HL-60 (cell line): ENCODE measurements at regions not wholly inside any gene's neighbourhood (a gene's known extent, or its start where the extent isn't known, plus 50 kb on each side); places are given as distances from the start of the nearest gene placed in this dataset.

Source experiments
- DNase-seq, 2 experiments: peaks; one replicate each; pipeline ENCODE4 v3.0.0-alpha.2; 2010 to 2020; ENCODE audit warnings: low read depth in 1 of 2, low spot score in 1 of 2
- H3K27ac ChIP-seq: fragments of 250-450 bp; sonication (Bioruptor Pico); replicated peaks from 2 replicates; pipeline ENCODE4 v1.5.1; 2020; ENCODE audit warnings: mild to moderate bottlenecking, moderate library complexity
- H3K27me3 ChIP-seq: fragments of 250-450 bp; sonication (Bioruptor Pico); 2 replicates; pipeline ENCODE4 v1.5.1; 2021; ENCODE audit warnings: mild to moderate bottlenecking, moderate library complexity; ENCODE audit not compliant: insufficient read depth, poor library complexity, severe bottlenecking
- H3K4me3 ChIP-seq: replicated peaks from 2 replicates; pipeline ENCODE4 v1.5.1; 2011; ENCODE audit warnings: mild to moderate bottlenecking, control low read depth, low read length; ENCODE audit not compliant: insufficient read depth
- GABPA ChIP-seq: IDR thresholded peaks from 2 replicates; pipeline ENCODE4 v1.6.1; 2012; ENCODE audit warnings: low read depth
- POLR2AphosphoS5 ChIP-seq: IDR thresholded peaks from 2 replicates; pipeline ENCODE4 v1.6.1; 2012; ENCODE audit warnings: low read depth
- SPI1 ChIP-seq: IDR thresholded peaks from 2 replicates; pipeline ENCODE4 v1.6.1; 2012; ENCODE audit warnings: low read depth, mild to moderate bottlenecking, borderline replicate concordance
- TF ChIP-seq, protein P1 (sequence below): IDR thresholded peaks from 2 replicates; pipeline ENCODE4 v1.6.1; 2012; ENCODE audit warnings: low read depth; ENCODE audit not compliant: insufficient replicate concordance
- TF ChIP-seq, protein P2 (sequence below): IDR thresholded peaks from one replicate; pipeline ENCODE4 v1.5.1; 2011; ENCODE audit warnings: low read length, control low read depth, inconsistent platforms; ENCODE audit not compliant: insufficient read depth

DNA sequence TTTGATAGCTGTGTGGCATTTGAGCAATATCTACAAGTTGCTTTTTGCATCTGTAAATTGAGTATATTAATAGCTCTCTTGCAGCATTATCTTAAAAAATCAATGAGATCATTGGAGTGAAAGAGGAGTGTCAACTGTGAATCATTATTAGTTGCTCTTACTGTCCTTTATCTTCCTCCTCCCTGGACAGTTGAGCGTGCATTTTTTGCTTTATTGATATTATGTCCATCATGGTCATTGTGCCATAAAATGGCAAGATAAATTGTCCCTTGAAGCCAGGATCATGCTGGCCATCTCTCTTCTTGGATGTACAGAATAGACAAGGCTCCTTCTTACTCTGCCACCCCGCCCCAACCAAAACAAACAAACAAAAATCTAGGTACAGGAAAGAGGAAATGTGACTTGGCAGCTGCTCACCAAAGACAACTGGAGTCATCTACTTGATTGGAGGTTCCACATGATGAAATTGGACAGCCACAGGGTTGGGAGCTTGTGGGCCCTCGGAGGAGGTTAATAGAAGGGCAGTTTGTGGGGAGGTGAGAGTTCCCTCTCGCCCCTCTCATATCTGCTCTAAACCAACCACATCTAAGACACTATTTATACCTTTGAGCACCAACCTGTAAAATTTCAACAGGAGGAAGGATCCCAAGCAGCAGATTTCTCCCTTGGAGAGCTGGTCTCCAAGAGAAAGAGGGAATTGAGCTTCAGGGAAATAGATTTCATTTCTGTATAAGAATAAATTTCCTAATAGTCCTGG, 252.7 kb downstream of the SKIDA1 start:
- Histone ChIP-seq H3K27ac (no peak overlapping the region), H3K27me3 (no peaks in the 10 kb centered on the region), H3K4me3 (no peak overlapping the region)
- DNase-seq: peak in 1 of 2 experiments; percentile 5
- TF ChIP-seq GABPA: no peak
- TF ChIP-seq, protein P1, sequence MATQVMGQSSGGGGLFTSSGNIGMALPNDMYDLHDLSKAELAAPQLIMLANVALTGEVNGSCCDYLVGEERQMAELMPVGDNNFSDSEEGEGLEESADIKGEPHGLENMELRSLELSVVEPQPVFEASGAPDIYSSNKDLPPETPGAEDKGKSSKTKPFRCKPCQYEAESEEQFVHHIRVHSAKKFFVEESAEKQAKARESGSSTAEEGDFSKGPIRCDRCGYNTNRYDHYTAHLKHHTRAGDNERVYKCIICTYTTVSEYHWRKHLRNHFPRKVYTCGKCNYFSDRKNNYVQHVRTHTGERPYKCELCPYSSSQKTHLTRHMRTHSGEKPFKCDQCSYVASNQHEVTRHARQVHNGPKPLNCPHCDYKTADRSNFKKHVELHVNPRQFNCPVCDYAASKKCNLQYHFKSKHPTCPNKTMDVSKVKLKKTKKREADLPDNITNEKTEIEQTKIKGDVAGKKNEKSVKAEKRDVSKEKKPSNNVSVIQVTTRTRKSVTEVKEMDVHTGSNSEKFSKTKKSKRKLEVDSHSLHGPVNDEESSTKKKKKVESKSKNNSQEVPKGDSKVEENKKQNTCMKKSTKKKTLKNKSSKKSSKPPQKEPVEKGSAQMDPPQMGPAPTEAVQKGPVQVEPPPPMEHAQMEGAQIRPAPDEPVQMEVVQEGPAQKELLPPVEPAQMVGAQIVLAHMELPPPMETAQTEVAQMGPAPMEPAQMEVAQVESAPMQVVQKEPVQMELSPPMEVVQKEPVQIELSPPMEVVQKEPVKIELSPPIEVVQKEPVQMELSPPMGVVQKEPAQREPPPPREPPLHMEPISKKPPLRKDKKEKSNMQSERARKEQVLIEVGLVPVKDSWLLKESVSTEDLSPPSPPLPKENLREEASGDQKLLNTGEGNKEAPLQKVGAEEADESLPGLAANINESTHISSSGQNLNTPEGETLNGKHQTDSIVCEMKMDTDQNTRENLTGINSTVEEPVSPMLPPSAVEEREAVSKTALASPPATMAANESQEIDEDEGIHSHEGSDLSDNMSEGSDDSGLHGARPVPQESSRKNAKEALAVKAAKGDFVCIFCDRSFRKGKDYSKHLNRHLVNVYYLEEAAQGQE: no peak
- TF ChIP-seq, protein P2, sequence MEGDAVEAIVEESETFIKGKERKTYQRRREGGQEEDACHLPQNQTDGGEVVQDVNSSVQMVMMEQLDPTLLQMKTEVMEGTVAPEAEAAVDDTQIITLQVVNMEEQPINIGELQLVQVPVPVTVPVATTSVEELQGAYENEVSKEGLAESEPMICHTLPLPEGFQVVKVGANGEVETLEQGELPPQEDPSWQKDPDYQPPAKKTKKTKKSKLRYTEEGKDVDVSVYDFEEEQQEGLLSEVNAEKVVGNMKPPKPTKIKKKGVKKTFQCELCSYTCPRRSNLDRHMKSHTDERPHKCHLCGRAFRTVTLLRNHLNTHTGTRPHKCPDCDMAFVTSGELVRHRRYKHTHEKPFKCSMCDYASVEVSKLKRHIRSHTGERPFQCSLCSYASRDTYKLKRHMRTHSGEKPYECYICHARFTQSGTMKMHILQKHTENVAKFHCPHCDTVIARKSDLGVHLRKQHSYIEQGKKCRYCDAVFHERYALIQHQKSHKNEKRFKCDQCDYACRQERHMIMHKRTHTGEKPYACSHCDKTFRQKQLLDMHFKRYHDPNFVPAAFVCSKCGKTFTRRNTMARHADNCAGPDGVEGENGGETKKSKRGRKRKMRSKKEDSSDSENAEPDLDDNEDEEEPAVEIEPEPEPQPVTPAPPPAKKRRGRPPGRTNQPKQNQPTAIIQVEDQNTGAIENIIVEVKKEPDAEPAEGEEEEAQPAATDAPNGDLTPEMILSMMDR: no peak
- TF ChIP-seq POLR2AphosphoS5: no peak
- no peak for TF ChIP-seq SPI1

DNA sequence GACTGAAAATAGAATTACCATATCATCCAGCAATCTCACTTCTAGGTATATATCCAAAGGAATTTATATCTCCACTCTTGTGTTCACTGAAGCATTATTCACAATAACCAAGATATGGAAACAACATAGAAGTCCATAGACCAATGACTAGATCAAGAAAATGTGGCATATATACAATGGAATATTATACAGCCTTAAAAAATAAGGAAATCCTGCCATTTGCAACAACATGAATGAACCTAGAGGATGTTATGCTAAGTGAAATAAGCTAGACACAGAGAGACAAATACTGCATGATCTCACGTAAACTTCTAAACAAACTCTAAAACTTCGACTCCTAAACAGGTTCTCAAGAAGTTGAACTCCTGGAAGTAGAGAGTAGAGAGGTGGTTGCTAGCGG, 254.5 kb downstream of the SKIDA1 start:
- Histone ChIP-seq H3K27me3 (no peaks in the 10 kb centered on the region), H3K27ac (no peak overlapping the region), H3K4me3 (no peak overlapping the region)
- no peak for TF ChIP-seq GABPA
- TF ChIP-seq, protein P2: no peak
- TF ChIP-seq, protein P1: no peak
- TF ChIP-seq SPI1: no peak
- TF ChIP-seq POLR2AphosphoS5: no peak
- DNase-seq: no peak

DNA sequence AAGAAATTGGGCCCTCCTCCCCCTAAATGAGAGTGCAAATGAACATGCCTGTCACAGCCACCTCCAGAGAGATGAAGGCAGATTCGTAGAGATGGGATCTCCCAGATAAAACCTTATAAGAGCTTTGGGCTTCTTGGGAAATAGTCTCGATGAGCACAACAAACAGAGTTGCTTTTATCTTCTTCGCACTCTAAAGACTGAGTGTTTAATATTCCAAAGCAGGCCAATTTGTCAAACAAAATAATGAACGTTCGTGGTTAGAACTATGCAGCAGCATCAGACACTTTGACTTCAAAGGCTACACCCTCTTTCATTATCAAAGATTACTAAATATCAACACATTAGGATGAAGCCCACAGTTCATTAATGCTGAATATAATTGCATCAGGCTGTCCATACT, 256.2 kb downstream of the SKIDA1 start:
- no peak for DNase-seq
- no peak overlapping the region for H3K27ac ChIP-seq
- no peaks in the 10 kb centered on the region for H3K27me3 ChIP-seq
- TF ChIP-seq POLR2AphosphoS5: no peak
- TF ChIP-seq, protein P1: no peak
- no peak for TF ChIP-seq SPI1
- TF ChIP-seq GABPA: no peak
- TF ChIP-seq, protein P2: no peak
- no peak overlapping the region for H3K4me3 ChIP-seq
